Body of pancreas (tissue), 4 donors: ENCODE measurements at regions not wholly inside any gene's neighbourhood (a gene's known extent, or its start where the extent isn't known, plus 50 kb on each side); places are given as distances from the start of the nearest gene placed in this dataset.

Source experiments
- ATAC-seq: fragments of 150-250 bp; one replicate; pipeline ENCODE4 v1.9.1; 2016
- DNase-seq, 4 donors: peaks; one replicate each; pipeline ENCODE4 v3.0.0-alpha.2; 2019
- H3K27ac ChIP-seq, 4 donors: fragments of 200-600 bp; sonication (generic); 1 replicate in 3 of 4; 2 replicates in 1 of 4; pipeline versions ENCODE4 v1.5.1 to v1.6.1; 2016 to 2019; ENCODE audit warnings: mild to moderate bottlenecking in 1 of 4, mixed read lengths in 1 of 4, moderate library complexity in 1 of 4
- H3K27me3 ChIP-seq, 2 donors: fragments of 200-600 bp; sonication (generic); one replicate each; pipeline ENCODE4 v1.6.0; 2016; ENCODE audit warnings: mild to moderate bottlenecking in 1 of 2
- H3K36me3 ChIP-seq, 2 donors: fragments of 200-600 bp; sonication (generic); replicated peaks in 1 of 2; 2 replicates each; pipeline ENCODE4 v1.5.1; 2016; ENCODE audit warnings: low read depth in 2 of 2; ENCODE audit not compliant: insufficient read depth in 1 of 2
- H3K4me1 ChIP-seq: fragments of 200-600 bp; sonication (generic); one replicate; pipeline ENCODE4 v1.6.0; 2016
- H3K4me3 ChIP-seq, 2 donors: fragments of 200-600 bp; sonication (generic); 1 replicate in 1 of 2; 2 replicates in 1 of 2; pipeline ENCODE4 v1.5.1; 2016 to 2019
- H3K9me3 ChIP-seq, 3 donors: fragments of 200-600 bp; sonication (generic); 1 replicate in 2 of 3; 2 replicates in 1 of 3; pipeline ENCODE4 v1.5.1; 2016
- POLR2A ChIP-seq, 3 donors: fragments of 450-650 bp; IDR thresholded peaks; one replicate each; pipeline ENCODE4 v1.6.1; 2016; ENCODE audit warnings: antibody characterized with exemption in 3 of 3, mild to moderate bottlenecking in 2 of 3
- WGBS, 2 donors: methylation state at CpG; one replicate each; pipeline ENCODE4 v1.1.5; 2017; 5-methylcytosine and 5-hydroxymethylcytosine counted together
- intact Hi-C: fragments of 100-400 bp; cut with DNase I; formaldehyde crosslinking; loops from one replicate; pipeline ENCODE4 v1.15.1; 2023
- TF ChIP-seq, protein P1 (sequence below), 7 experiments: fragments of 450-650 bp in 4 of 7; fragments of 200-600 bp in 3 of 7; sonication (generic) in 3 of 7; IDR thresholded peaks; one replicate each; pipeline ENCODE4 v1.5.1; 2016 to 2019; ENCODE audit warnings: antibody characterized with exemption in 7 of 7

DNA sequence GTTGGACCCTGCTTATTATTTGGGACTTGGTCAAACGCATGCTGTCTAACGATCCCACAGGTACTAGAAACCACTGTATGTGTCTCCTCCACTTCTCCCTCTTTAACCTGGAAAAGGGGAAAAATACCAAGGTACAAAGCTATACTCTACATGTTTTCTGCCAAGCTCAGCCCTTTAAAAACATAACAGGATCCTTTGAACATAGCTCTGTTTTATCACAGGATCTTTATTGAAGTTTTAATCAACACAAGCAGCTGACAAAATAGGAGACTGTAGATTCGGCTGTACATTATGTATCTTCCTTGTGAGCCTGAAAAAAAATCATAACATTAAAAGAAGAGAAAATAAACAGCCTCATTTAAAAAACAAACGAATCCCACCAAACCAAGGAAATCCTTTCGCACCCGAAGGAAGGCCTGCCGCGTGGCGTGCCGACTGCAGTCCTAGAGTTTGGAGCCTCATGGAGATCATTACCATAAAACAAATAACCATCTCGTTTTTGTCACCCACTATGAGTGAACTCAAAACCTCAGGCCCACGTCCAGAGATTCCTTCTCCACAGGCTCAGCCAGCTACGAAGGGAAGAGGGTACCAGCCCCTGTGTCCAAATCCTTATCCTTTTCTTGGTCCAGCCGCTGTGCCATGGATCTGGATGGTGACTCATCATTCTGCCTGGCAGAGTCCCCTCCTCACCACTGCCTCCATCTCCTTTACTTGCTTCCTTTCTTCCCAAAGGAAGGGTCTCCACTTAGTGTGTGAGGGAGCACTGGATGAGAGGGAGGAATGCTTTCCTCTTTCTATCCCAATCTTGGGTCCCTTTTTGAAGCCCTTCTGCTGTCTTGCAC, 651.1 kb downstream of the CCDC171 start:
- TF ChIP-seq POLR2A (IDR thresholded peaks at IDR 0.05): no peak
- TF ChIP-seq, protein P1, sequence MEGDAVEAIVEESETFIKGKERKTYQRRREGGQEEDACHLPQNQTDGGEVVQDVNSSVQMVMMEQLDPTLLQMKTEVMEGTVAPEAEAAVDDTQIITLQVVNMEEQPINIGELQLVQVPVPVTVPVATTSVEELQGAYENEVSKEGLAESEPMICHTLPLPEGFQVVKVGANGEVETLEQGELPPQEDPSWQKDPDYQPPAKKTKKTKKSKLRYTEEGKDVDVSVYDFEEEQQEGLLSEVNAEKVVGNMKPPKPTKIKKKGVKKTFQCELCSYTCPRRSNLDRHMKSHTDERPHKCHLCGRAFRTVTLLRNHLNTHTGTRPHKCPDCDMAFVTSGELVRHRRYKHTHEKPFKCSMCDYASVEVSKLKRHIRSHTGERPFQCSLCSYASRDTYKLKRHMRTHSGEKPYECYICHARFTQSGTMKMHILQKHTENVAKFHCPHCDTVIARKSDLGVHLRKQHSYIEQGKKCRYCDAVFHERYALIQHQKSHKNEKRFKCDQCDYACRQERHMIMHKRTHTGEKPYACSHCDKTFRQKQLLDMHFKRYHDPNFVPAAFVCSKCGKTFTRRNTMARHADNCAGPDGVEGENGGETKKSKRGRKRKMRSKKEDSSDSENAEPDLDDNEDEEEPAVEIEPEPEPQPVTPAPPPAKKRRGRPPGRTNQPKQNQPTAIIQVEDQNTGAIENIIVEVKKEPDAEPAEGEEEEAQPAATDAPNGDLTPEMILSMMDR (IDR thresholded peaks at IDR 0.05): no peak
- Histone ChIP-seq H3K27ac (no peak overlapping the region), H3K4me1 (no peaks in the 10 kb centered on the region), H3K9me3 (no peaks in the 10 kb centered on the region), H3K36me3 (no peaks in the 10 kb centered on the region), H3K4me3 (no peak overlapping the region), H3K27me3 (no peaks in the 10 kb centered on the region)
- DNase-seq (no peak), ATAC-seq (no peak)
- intact Hi-C loops: no loop called here
- WGBS, 2 donors: 70 to 75% methylated on average over 14 of the region's 14 CpGs

DNA sequence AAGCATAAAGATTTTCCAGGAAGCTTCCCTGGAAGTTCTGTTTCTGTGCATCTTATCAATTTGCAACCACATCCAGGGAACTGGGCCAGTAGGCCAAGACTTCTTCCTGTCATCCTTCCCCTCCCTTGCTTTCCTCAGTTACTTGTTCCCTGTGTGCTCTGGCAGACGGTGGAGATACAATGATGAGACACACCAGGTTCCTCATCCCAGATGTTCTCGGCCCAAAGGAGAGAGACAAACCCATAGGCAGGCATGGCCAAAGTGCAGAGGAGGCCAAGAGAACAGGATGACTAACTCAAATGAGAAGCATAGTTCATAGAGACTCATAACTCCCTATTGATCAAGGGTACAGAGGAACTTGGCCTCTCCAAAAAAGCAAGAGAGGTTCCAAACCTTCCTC, 652.6 kb downstream of the CCDC171 start:
- Histone ChIP-seq H3K36me3 (no peaks in the 10 kb centered on the region), H3K9me3 (peaks cover 0 to 4% (median 0%) of the 10 kb centered on the region in 3 donors), H3K27me3 (no peaks in the 10 kb centered on the region), H3K4me3 (no peak overlapping the region), H3K4me1 (no peaks in the 10 kb centered on the region), H3K27ac (no peak overlapping the region)
- ATAC-seq: no peak
- DNase-seq: no peak
- no peak for TF ChIP-seq POLR2A (IDR thresholded peaks at IDR 0.05)
- TF ChIP-seq, protein P1 (IDR thresholded peaks at IDR 0.05): no peak
- 64 to 84% methylated on average over 2 of the region's 2 CpGs for WGBS, 2 donors
- intact Hi-C loops: no loop called here

DNA sequence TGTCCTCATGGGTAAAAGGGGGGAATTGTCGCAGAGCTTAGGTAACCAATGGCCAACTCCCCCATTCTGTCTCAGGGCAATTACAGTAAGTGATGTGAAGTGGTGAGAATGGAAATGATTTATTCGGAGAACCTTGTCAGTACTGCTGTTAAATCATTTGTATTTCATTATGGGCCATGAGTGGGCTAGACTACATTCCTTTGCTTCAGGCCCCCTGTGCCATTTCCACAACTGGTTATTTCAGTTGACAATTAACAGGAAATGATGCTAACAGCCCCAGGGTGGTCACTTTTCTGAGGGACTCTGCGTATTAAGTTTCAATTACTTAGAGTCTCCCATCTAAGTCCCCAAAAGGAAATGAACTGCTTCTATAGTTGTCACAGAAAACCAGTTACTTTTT, 653.7 kb downstream of the CCDC171 start:
- Histone ChIP-seq H3K27ac (no peak overlapping the region), H3K27me3 (no peaks in the 10 kb centered on the region), H3K9me3 (peaks cover 0 to 4% (median 0%) of the 10 kb centered on the region in 3 donors), H3K4me1 (no peaks in the 10 kb centered on the region), H3K36me3 (no peaks in the 10 kb centered on the region), H3K4me3 (no peak overlapping the region)
- WGBS, 2 donors: 74 to 88% methylated on average over 3 of the region's 3 CpGs
- ATAC-seq (no peak), DNase-seq (no peak)
- TF ChIP-seq POLR2A (IDR thresholded peaks at IDR 0.05): no peak
- TF ChIP-seq, protein P1 (IDR thresholded peaks at IDR 0.05): no peak
- intact Hi-C loops: no loop called here

- no peak for TF ChIP-seq POLR2A (IDR thresholded peaks at IDR 0.05)
- TF ChIP-seq, protein P1 (IDR thresholded peaks at IDR 0.05): no peak
- no peak overlapping the region for H3K4me3 ChIP-seq
- no peak for ATAC-seq
- H3K27me3 ChIP-seq: no peaks in the 10 kb centered on the region
- WGBS, 2 donors: 19 to 32% methylated on average over 9 of the region's 9 CpGs
- H3K36me3 ChIP-seq: no peaks in the 10 kb centered on the region
- intact Hi-C loops: no loop called here
- peak in 2 of 4 donors; percentile 7 to 10 for DNase-seq
- H3K9me3 ChIP-seq: peaks cover 0 to 4% (median 0%) of the 10 kb centered on the region in 3 donors
- no peak overlapping the region for H3K27ac ChIP-seq
- H3K4me1 ChIP-seq: no peaks in the 10 kb centered on the region
Measured at GRCh38 chr9:16207161-16207560, 654.3 kb downstream of the CCDC171 start.

DNA sequence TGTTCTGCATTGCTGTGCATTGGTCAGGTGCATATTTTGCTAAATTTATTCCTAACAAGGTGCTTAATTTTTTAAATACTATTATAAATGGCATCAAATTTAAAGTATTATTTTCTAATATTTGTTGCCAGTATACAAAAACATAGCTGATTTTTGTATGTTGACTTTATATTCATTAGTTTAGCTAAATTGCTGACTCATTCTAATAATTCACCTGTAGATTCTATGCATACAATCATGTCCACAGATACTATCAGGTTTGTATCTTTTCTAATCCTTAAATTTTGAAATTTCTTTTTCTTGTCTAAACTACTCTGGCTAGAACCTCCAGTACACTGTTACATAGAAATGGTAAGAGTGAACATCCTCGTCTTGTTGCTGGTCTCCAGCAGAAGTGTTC, 657.6 kb downstream of the CCDC171 start:
- no peak for ATAC-seq
- TF ChIP-seq, protein P1 (IDR thresholded peaks at IDR 0.05): no peak
- no peak for TF ChIP-seq POLR2A (IDR thresholded peaks at IDR 0.05)
- Histone ChIP-seq H3K27me3 (no peaks in the 10 kb centered on the region), H3K4me3 (no peak overlapping the region), H3K4me1 (no peaks in the 10 kb centered on the region), H3K36me3 (no peaks in the 10 kb centered on the region), H3K27ac (no peak overlapping the region), H3K9me3 (peaks cover 0 to 4% (median 0%) of the 10 kb centered on the region in 3 donors)
- WGBS, 2 donors: 51 to 78% methylated on average over 1 of the region's 1 CpG
- no peak for DNase-seq
- intact Hi-C loops: no loop called here
